GM18909 (cell line): ENCODE measurements at regions not wholly inside any gene's neighbourhood (a gene's known extent, or its start where the extent isn't known, plus 50 kb on each side); places are given as distances from the start of the nearest gene placed in this dataset.

Source experiments
- ATAC-seq: cut with Tn5 transposase; IDR thresholded peaks from one replicate; pipeline ENCODE4 v1.9.1; 2021; ENCODE audit warnings: mild to moderate bottlenecking; ENCODE audit not compliant: unreplicated experiment, poor library complexity

DNA sequence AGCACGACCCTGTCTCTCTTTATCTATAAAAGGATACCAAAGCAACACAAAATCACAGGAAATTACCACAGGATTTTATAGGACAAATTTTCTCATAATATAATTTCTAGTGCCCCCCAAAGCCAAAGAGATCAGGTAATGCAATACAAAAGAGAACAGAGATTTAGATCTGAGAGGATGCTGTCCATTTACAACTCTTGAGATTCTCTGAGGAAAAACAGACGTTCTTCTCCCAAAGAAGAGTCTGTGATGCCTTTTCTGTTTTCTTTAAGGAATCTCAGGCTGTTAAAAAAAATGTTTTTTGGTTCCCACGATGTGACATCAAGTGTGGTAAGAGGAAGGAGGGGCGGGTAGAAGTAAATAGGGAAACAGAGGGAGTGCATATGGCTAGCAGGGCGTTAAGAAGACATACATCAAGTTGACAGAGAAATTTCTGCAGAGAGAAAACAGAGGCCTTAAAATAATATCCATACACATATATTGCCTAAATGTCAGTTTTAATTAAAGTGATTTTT lies 274.7 kb downstream of the YTHDC2 start:
- no peak for ATAC-seq

DNA sequence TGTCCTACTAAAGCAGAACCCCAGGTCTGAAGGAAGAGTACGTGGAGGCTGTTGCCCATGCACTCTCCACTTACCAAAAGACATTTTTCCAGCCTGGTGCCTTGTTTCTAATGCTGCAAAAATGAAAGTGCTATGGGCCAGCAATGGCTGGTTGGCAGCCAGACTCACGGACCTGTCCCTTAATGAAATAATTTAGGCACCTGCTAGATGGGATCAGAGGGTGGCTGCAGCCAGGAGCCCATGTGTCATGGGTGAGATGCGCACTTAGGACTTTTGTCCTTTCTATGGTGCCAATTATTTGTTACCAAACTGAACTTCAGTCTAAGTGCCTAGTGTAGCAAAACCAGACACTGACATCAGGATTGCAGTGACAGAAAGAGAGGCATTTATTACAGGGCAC lies 276.3 kb downstream of the YTHDC2 start:
- no peak for ATAC-seq

DNA sequence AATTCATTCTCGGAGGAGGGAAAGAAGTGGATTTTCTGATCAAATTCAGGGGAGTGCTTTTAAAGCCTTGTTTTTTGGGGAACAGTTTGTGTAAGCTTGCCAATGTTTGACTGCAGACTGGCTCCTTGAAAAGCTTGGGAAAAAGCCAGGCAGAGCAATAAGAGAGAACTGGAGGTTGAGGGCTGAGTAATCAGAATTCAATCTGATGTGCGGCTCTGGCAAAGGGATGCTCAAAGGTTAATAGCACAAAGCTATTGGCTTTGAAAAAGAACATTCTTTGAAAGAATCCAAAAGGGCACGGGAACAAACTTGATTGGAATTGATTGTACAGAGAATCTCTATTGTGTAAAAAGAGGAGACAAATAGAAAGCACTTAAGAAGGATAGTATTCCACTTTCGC lies 279.3 kb downstream of the YTHDC2 start:
- ATAC-seq: no peak

DNA sequence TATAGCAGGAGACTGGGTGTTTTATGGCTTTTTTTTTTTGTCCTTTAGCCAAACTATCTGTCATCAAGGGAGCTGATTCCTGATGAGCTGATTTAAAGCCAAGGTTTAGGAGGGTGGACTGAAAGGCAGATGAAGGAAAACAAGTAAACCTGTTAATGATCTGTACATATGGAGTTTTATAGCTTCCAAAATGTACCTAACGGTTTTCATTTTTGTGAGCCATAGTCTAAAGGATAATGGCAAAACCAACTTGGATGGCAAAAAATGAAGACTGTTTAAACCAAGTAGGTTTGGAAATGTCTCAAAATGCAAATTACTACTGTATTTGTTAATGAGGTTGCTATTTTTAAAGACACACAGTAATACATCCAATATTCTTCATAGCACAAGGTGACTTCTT lies 281.5 kb downstream of the YTHDC2 start:
- no peak for ATAC-seq

DNA sequence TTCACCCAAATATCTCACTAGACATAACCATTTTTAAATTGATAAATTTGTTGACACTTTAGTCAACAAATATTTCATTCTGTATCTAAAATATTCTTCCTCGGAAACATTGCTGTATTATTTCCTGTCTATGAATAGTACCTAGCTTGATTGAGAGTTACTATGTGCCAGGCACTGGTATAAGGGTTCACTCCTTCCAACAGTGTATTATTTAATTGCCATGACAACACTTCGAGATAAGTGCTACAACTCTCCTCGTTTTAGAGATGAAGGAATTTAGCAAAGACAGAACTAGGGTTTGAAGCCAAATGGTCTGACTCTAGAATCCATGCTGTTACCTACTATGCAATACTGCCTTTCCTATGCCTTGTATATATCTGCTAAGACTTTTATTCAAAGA lies 287.2 kb downstream of the YTHDC2 start:
- no peak for ATAC-seq

DNA sequence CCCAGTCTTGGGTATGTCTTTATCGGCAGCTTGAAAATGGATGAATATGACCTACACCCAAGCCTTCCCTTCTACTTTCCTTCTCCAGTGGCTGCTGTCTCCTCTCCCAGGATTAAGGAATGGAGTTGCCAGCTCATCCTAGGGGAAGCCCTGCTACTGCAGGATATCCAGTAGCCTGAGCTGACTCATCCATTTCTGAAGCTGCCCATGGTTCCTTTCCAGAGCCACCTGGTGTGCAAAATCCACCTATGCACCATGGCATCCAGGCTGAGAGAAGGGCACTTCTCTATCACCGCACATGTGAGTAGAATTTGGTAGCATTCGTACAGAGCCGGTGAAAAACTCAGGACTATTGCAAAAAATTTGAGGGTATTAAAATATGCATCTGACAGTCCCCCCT lies 290.8 kb downstream of the YTHDC2 start:
- ATAC-seq: no peak

DNA sequence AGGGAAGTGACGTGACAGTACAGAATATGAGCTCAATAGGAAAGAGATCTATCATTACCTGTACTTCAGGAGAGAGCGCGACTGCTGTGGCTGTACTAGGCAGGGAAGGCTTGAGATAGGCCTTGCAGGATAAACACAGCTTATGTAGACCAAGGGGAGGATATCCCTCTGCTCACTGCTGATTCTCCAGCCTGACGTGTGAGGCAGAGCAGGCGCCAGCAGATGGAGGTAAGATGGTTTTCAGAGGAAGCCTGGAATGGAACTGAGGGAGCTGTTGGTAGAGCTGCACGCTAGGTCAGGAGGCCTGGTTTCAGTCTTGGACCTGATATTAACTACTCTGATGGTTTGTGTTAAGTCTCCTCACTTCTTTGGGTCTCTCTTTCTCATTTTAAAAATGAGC lies 291.4 kb downstream of the YTHDC2 start:
- no peak for ATAC-seq

DNA sequence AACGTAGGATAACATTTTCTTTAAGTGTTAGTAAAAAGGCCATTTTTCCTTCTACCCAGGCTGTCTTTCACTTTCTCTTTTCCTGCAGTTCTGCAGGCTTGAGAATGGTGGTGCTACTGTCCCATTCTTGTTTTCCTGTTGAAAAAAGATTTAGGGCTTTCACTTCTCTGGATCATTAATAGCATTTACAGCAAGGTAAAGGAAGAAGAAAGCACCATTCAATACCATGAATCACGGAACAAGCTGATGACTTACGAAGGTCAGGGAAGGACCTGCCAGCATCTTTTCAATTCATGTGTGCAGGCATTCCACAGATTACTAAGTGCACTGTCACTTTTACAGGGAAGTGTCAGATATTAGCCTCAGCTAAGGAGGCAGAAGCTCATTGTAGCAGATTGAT lies 292.8 kb downstream of the YTHDC2 start:
- no peak for ATAC-seq

DNA sequence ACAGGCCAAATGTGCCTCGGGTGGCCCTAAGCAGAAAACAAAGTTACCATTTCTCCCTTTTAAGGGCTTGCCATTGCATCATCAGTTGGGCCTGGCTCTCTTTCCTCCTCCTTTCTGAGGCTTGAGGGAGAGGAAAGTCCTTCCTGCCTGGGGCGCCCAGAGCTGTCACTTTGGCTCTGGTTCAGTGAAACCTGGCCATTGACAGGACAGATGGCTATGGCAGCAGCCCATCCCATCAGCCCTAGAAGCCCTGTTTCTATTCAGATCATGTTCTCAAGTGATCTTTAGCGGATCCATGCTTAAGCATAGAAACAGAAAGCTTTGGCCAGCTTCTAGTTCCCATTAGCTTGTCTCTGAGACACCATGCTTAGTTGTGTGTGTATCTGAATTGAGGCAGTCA lies 293.4 kb downstream of the YTHDC2 start:
- no peak for ATAC-seq

DNA sequence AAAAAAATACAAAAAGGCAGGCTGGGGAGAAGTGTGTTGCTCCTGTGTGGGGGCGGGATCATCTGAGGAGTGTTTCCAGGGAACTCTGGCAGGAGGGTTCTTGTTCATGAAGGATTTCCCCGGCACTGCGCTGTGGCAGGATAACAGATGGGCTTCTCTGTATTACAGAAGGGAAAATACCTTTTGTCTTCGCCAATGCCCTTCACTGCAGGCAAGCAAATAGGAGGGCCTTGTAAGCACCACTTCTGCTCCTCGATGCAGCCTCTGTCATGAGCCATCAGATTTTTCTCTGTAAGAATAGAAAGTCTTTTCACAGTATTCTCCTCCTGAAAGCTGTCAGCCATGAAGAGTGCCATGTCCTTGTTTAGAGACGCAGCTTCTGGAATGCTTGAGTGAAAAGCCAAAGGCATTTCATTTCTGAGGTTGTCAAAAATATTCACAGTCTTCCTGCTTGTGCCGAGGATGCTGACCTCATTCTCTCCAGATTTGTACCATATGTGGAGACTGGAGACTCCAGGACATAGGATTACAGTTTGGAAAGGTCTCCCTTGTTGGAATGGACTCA lies 294.0 kb downstream of the YTHDC2 start:
- ATAC-seq: no peak

DNA sequence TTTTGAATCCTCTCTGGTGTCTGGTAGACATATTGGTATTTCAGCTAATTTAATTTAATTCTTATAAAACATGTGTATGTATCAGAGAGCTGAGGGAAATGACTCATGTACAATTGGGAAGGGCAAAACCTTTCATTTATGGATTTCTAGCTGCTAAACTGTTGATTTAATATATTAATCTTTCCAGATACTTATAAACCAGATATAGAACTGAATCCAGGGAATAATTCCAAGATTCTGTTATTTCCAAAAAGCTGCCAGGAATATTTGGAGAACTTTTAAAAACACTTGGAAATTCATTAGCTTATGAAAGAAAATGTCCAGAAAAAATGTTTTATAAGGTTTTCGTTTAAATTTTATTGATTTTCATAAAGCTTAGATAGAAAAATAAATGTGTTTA lies 295.5 kb downstream of the YTHDC2 start:
- no peak for ATAC-seq

DNA sequence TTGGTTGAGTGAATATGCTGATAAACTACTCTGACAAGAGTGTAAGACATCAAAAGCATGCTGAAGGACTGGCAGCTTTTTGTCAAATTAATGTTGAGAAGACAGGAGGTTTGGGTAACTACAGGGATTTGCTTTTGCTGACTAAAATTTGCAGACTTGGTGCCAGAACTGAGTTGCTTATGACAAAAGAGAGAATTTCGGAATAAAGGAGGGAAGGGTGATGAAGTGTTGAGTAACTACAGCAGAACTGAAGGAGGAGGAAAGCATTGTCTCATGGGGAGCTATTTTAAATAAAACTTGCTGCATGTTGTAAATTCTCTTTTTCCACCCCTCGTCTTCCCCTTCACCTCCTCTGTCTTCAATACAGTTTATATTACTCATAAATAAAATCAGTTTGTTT lies 296.1 kb downstream of the YTHDC2 start:
- no peak for ATAC-seq

DNA sequence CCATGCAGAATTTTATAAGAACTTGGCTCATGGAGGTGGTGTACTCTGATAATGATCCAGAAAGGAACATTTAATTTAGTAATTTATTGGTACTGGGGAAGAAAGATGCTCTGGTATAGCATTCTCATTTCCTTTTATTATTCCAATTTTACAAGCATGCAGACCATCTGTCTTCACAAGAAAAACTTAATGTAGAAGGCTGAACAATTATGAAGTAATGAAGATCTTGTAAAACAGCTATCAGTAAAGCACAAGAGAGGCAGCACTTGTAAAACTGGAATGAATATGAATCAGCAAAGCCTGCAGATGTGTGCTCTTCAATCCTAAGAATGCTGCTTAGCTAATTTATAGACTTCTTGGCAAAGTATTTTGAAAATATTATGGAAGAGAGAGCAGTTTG lies 300.0 kb downstream of the YTHDC2 start:
- no peak for ATAC-seq

DNA sequence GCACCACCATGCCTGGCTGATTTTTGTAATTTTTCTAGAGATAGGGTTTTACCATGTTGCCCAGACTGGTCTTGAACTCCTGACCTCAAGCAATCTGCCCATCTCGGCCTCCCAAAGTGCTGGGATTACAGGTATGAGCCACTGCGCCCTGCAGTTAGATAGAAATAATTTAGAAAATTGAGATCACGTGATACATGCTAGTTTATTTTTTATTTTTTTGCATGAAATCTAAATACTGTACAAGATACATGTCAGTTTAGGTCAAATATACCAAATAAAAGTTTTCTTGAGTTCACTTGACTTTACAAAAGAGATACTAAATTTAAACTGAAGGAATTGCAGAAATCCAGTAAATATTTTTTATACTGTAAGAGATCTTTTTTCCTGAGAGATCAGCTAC lies 304.2 kb downstream of the YTHDC2 start:
- ATAC-seq: no peak

DNA sequence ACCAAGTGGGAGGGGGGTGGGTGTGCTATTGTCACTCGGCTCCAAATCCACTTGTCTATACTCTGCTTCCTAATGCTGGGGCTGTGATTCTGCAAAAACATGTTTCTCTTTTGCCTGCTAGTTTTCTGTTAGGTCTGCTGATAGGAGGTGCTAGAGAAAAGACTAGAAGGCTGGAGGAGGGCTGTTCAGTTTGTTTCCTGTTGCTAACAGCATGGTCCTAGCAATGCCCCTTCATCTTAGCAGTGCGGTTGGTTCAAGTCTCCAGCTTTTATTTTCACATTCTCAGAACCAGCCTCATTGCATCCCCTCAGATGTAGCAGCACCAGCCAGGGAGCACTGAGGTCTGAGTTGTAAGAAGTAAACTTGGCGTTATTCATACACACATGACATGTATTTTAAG lies 310.2 kb downstream of the YTHDC2 start:
- ATAC-seq: no peak

DNA sequence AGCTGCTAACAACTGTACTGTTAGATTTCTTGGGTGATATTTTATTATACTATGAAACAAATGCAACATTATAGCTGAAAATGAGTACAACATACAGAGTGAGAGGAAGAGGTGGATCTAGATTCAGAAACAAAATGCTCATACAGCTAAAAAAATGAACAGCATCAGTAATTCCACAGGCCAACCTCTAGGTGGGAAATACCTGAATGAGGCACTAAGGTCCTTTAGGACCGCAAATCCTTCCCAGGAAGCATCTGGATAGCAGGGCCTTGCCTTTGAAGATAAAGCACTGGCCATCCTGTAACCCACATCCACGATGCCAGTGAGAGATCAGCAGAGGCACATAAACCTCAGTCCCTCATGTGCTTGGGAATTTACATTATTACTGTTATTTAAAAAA lies 310.8 kb downstream of the YTHDC2 start:
- ATAC-seq: no peak

DNA sequence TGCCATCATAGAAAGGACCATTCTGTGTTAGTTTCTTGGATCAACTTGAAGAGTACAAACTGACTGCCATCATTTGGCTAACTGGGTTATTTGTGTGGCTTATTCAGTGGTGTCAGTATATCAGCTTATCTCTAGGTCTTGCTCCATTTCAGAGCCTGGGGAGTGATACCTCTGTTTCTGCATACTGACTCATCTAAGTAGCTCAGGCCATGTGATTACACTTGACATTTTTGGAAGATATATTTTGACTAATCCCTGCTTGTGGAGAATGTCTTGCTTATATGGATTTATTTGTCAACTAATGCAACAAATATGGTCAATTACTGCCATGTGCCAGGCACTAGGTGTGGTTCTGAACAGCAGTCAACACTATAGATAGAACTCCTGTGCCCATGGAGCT lies 311.7 kb downstream of the YTHDC2 start:
- ATAC-seq: no peak

DNA sequence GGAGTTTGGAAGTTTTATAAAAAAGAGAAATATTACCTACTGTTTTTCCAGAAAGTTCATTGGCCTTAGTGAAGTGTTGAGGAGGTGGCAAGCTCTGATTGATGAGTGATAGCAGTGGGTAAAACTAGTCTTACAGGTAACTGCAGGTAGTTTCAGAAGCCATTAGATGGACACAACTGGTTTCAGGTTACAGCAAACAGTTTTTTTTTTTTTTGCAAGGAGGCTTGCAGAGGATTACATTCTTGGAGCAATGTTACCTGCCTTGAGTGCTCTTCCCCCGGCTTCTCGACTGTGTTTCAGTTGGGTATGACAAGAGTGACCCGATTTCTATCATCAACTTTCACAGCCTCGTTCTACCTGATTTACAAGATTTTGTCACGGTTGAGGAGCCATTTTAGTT lies 333.4 kb downstream of the YTHDC2 start:
- ATAC-seq: no peak

DNA sequence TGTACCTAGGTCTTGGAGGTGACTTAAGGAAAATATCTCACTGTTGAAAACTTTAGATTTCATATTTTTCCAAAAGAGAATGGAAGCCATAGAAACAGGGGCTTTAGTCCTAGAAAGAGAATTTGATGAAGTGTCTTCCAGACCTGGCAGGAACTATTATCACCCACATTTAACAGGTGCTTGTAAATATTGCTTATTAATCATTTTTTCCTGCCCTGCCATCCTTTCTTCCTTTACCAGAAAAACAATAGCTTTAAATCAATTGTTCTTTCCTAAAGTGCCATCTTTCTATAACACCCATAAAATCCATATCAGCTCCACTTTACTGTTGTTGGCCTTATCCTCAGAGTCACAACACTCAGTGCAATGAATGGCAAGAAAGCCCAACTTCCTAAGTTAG lies 350.9 kb downstream of the YTHDC2 start:
- no peak for ATAC-seq

DNA sequence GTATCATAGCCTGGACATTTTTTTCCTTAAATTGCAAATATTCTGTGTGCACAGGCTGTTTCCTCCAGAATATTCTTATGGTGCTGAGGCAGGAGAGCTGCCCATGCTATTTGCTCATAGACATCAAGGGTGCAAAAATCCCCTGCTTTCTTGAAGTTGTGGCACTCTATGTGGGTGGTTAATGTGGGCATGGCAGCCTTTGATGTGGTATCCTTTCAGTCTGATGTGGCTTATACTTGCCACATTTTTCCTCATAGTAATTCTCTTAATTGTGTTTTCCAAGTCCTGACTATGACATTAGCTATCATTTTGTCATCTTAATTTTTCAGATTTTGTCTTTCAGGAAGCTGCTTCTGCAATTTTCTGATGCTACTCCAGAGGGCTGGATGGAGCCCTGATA lies 353.3 kb downstream of the YTHDC2 start:
- ATAC-seq: no peak

DNA sequence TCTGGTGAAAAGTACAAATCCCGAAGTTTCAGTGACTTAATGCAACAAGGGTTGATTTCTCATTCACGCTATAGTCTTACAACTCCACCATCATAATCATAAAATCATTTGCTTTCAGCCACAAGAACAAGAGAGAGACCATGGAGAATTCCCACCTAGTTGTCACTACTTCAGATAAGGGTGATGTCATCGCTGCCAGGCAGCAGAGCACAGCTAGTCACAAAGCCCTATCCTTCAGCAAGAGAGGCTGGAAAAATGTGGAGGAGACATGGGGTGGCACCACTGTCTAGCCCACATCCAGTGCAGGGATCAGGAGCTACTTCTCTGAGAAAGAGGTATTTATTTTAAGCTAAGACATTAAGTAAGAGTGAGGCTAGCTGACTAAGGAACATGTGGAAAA lies 356.1 kb downstream of the YTHDC2 start:
- ATAC-seq: no peak

DNA sequence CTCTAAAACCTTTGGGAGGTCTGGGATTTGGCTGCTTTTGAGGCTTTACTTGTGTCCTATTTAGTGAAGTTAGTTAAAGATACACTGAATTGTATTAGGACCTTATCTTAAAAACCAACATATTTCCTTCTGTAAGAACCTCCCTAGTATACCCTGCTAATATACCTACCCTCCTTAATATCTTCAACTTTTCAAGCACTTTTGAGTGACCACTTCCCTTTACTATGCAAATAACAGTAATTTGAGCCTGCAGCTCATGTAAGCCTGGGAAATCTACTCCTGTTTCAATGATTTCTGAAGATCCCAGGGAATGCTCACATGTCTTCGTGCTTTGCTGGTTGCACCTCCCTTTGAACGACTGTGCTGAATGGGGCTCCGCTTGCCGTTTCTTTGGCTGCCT lies 358.5 kb downstream of the YTHDC2 start:
- ATAC-seq: no peak

DNA sequence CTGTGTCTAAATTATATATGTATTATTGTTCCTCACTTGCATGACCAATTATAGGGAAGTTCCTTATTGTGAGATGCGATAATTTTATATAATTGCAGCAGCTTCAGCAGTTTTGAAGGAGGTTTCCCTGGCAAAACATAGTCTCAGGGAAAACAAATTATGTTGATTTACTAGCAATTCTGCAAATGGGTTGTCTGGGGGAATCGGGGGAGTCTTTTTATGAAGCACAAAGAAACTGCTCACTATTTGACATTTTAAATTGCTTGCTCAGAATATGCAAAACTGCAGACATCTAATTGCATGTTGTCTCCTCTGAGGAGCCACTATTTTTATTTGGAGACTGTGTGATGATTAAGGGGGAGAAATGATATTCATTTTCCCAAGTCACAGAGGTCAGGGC lies 361.6 kb downstream of the YTHDC2 start:
- no peak for ATAC-seq
